C4-2B (cell line): ENCODE measurements at regions not wholly inside any gene's neighbourhood (a gene's known extent, or its start where the extent isn't known, plus 50 kb on each side); places are given as distances from the start of the nearest gene placed in this dataset.

Source experiments
- ZFX ChIP-seq: fragments of 450-650 bp; IDR thresholded peaks from 2 replicates; pipeline ENCODE4 v1.6.1; 2017
- TF ChIP-seq, protein P1 (sequence below): fragments of 450-650 bp; conservative IDR thresholded peaks from 2 replicates; pipeline ENCODE4 v1.5.1; 2017; ENCODE audit warnings: mild to moderate bottlenecking

- TF ChIP-seq, protein P1, sequence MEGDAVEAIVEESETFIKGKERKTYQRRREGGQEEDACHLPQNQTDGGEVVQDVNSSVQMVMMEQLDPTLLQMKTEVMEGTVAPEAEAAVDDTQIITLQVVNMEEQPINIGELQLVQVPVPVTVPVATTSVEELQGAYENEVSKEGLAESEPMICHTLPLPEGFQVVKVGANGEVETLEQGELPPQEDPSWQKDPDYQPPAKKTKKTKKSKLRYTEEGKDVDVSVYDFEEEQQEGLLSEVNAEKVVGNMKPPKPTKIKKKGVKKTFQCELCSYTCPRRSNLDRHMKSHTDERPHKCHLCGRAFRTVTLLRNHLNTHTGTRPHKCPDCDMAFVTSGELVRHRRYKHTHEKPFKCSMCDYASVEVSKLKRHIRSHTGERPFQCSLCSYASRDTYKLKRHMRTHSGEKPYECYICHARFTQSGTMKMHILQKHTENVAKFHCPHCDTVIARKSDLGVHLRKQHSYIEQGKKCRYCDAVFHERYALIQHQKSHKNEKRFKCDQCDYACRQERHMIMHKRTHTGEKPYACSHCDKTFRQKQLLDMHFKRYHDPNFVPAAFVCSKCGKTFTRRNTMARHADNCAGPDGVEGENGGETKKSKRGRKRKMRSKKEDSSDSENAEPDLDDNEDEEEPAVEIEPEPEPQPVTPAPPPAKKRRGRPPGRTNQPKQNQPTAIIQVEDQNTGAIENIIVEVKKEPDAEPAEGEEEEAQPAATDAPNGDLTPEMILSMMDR: no peak
- TF ChIP-seq ZFX: no peak
Measured at GRCh38 chr22:49657974-49658590, 169.6 kb downstream of the BRD1 start.
